Adrenal gland (tissue), 5 donors: ENCODE measurements at regions not wholly inside any gene's neighbourhood (a gene's known extent, or its start where the extent isn't known, plus 50 kb on each side); places are given as distances from the start of the nearest gene placed in this dataset.

Source experiments
- CTCF ChIP-seq, 6 experiments: fragments of 450-650 bp in 4 of 6; fragments of 200-600 bp in 2 of 6; sonication (generic) in 1 of 6; IDR thresholded peaks; 1 replicate in 5 of 6; 2 replicates in 1 of 6; pipeline versions ENCODE4 v1.5.1 to v1.8.0; 2016 to 2021; ENCODE audit warnings: antibody characterized with exemption in 6 of 6, mild to moderate bottlenecking in 2 of 6, moderate library complexity in 1 of 6
- POLR2A ChIP-seq, 2 donors: fragments of 450-650 bp; IDR thresholded peaks; one replicate each; pipeline ENCODE4 v1.6.1; 2017; ENCODE audit warnings: antibody characterized with exemption in 2 of 2, mild to moderate bottlenecking in 2 of 2, moderate library complexity in 1 of 2
- donor health status: DM: no; HTN: no; CAD: no.

- TF ChIP-seq POLR2A (IDR thresholded peaks at IDR 0.05) (no peak), CTCF (IDR thresholded peaks at IDR 0.05) (no peak)
Measured at GRCh38 chr4:159545556-159545955, 442.7 kb downstream of the RAPGEF2 start.
